ENCODE measurements at regions not wholly inside any gene's neighbourhood (a gene's known extent, or its start where the extent isn't known, plus 50 kb on each side); places are given as distances from the start of the nearest gene placed in this dataset.

GRCh38 chr16:52238710-52239109 lies 308.2 kb downstream of the TOX3 start:
- ChIA-PET CTCF (no interaction called here), POLR2A (no interaction called here)
- no peak overlapping the region for H3K4me3 Mint-ChIP-seq
- no peaks in the 10 kb centered on the region for H3K4me1 Mint-ChIP-seq (ENCODE audit: low read depth)
- H3K27me3 Mint-ChIP-seq, result no peaks in the 10 kb centered on the region
- ATAC-seq (ENCODE audit: poor library complexity) (no peak), DNase-seq (no peak)
- no peaks in the 10 kb centered on the region for H3K4me1 ChIP-seq (ENCODE audit: insufficient read depth, low read length)
- intact Hi-C loops (cut with DNase I, micrococcal nuclease), result no loop called here
- no peak overlapping the region for H3K4me3 ChIP-seq (ENCODE audit: low read length)
- no peak for TF ChIP-seq CTCF (IDR thresholded peaks at IDR 0.05)
- H3K27me3 ChIP-seq (ENCODE audit: control insufficient read depth in 1 of 2, insufficient read depth in 2 of 2, low read length in 2 of 2), result no peaks in the 10 kb centered on the region
- H3K36me3 ChIP-seq (ENCODE audit: insufficient read depth, low read length), result no peaks in the 10 kb centered on the region
- H3K36me3 Mint-ChIP-seq (ENCODE audit: low read depth), result no peaks in the 10 kb centered on the region
- H3K9me3 ChIP-seq (ENCODE audit: control insufficient read depth in 1 of 2, insufficient read depth in 1 of 2, low read length in 2 of 2), result peaks cover 0 to 12% of the 10 kb centered on the region in 2 experiments
- no peak overlapping the region for H3K27ac ChIP-seq (ENCODE audit: low read depth in 1 of 2, low read length in 2 of 2)
- peaks cover 7% of the 10 kb centered on the region for H3K9me3 Mint-ChIP-seq
- H3K27ac Mint-ChIP-seq, result no peak overlapping the region

GRCh38 chr16:52237823-52238222 lies 309.1 kb downstream of the TOX3 start:
- Histone ChIP-seq H3K27ac (ENCODE audit: low read depth in 1 of 2, low read length in 2 of 2) (no peak overlapping the region), H3K27me3 (ENCODE audit: control insufficient read depth in 1 of 2, insufficient read depth in 2 of 2, low read length in 2 of 2) (no peaks in the 10 kb centered on the region), H3K4me3 (ENCODE audit: low read length) (no peak overlapping the region), H3K4me1 (ENCODE audit: insufficient read depth, low read length) (no peaks in the 10 kb centered on the region), H3K36me3 (ENCODE audit: insufficient read depth, low read length) (no peaks in the 10 kb centered on the region), H3K9me3 (ENCODE audit: control insufficient read depth in 1 of 2, insufficient read depth in 1 of 2, low read length in 2 of 2) (peaks cover 0 to 13% of the 10 kb centered on the region in 2 experiments)
- no peaks in the 10 kb centered on the region for H3K4me1 Mint-ChIP-seq (ENCODE audit: low read depth)
- DNase-seq, result no peak
- no peak overlapping the region for H3K27ac Mint-ChIP-seq
- intact Hi-C loops (cut with DNase I, micrococcal nuclease), result no loop called here
- TF ChIP-seq CTCF (IDR thresholded peaks at IDR 0.05), result no peak
- CTCF ChIA-PET, result no interaction called here
- H3K27me3 Mint-ChIP-seq, result no peaks in the 10 kb centered on the region
- peaks cover 7% of the 10 kb centered on the region for H3K9me3 Mint-ChIP-seq
- POLR2A ChIA-PET, result no interaction called here
- H3K36me3 Mint-ChIP-seq (ENCODE audit: low read depth), result no peaks in the 10 kb centered on the region
- no peak for ATAC-seq (ENCODE audit: poor library complexity)
- H3K4me3 Mint-ChIP-seq, result no peak overlapping the region

- H3K4me1 Mint-ChIP-seq (ENCODE audit: low read depth), result no peaks in the 10 kb centered on the region
- H3K36me3 Mint-ChIP-seq (ENCODE audit: low read depth), result no peaks in the 10 kb centered on the region
- H3K4me1 ChIP-seq (ENCODE audit: insufficient read depth, low read length), result no peaks in the 10 kb centered on the region
- ChIA-PET POLR2A (no interaction called here), CTCF (no interaction called here)
- TF ChIP-seq CTCF (IDR thresholded peaks at IDR 0.05), result no peak
- no peaks in the 10 kb centered on the region for H3K36me3 ChIP-seq (ENCODE audit: insufficient read depth, low read length)
- H3K27me3 Mint-ChIP-seq, result no peaks in the 10 kb centered on the region
- H3K27ac ChIP-seq (ENCODE audit: low read depth in 1 of 2, low read length in 2 of 2), result no peak overlapping the region
- DNase-seq (no peak), ATAC-seq (ENCODE audit: poor library complexity) (no peak)
- no peak overlapping the region for H3K4me3 Mint-ChIP-seq
- H3K27ac Mint-ChIP-seq, result no peak overlapping the region
- H3K9me3 ChIP-seq (ENCODE audit: control insufficient read depth in 1 of 2, insufficient read depth in 1 of 2, low read length in 2 of 2), result peaks cover 0 to 14% of the 10 kb centered on the region in 2 experiments
- no peak overlapping the region for H3K4me3 ChIP-seq (ENCODE audit: low read length)
- H3K9me3 Mint-ChIP-seq, result no peaks in the 10 kb centered on the region
- intact Hi-C loops (cut with DNase I, micrococcal nuclease), result no loop called here
- no peaks in the 10 kb centered on the region for H3K27me3 ChIP-seq (ENCODE audit: control insufficient read depth in 1 of 2, insufficient read depth in 2 of 2, low read length in 2 of 2)
Measured at GRCh38 chr16:52235186-52235585, 311.8 kb downstream of the TOX3 start.
